ENCODE measurements at regions not wholly inside any gene's neighbourhood (a gene's known extent, or its start where the extent isn't known, plus 50 kb on each side); places are given as distances from the start of the nearest gene placed in this dataset.

DNA sequence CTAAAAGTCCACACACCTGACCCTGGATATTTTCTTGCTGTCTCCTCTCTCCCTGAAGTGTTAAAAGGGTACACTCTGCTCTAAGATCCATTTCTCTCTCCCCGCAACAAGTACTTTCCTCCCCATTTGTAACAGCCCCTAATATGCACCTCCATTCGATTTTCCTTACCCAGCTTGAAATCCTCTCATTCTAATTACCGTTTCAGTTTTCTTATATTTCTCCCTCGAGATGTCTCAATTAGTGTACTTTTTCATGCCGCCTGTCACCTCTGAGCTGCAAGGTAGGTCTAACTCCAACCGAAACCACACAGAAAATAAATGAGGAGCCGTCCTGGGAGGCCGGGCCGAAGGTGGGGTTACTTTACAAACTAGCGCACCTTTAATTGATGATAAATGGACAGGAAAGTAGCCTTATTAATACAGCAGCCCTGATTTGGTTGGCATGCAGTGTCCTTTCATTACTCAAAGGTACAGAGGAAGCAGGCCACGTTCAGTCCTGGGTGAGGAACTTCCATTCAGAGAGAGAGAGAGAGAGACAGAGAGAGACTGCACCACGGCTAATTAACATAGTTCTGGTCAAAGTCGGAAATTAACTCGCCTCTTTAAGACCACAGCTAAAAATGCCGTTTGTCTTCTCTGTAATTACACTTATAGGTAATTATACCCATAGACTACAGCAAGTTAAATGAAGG, 319.9 kb downstream of the ARRDC4 start:
- no peak for DNase-seq

DNA sequence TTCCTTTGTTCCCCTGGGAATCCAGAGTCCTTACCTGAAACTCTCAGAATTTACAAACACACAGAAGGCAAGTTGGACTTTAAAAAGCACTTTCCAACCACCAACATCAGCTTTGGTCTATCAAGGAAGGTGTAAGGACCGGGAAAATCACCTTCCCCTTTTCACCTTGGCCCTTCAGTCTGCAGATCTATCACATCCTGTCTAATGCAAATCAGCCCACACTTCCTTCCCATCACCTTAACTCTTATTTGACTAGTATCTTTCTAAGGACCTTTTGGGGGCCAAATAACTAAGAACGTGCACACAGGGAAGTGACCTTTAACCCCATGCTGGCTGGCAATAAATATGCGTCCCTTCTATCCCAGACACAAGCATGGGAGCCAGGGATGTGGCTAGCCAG, 320.6 kb downstream of the ARRDC4 start:
- no peak for DNase-seq

DNA sequence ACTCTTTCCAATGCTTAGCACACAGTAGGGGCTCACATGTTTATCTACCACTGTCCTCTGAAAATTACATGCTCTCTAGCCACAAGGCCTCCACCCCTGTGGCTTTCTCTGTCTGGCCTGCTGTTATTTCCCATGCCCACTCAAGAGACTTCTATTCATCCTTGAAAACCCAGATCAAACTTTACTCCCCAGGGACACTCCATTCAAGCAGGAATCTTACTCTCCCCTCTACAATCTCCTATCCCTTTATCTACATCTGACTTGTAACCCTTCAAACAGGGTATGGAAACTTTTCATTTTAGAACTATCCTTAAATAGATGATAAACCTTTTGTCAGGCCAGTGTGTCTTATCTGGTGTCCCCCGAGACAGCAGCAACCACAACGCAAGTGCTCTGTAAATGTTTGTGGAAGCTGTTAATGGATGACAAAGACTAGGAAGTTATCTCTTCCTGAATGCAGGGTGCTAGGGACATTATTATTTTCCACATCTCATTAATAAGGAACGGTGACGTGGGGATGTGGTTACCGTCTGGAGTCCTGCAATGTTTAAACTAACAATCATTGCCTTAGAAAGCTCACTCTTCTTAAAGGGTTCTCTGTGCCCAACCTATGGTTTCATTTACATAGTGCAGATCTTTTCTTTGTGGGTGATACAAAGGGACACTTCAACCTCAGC, 322.3 kb downstream of the ARRDC4 start:
- no peak for DNase-seq

DNA sequence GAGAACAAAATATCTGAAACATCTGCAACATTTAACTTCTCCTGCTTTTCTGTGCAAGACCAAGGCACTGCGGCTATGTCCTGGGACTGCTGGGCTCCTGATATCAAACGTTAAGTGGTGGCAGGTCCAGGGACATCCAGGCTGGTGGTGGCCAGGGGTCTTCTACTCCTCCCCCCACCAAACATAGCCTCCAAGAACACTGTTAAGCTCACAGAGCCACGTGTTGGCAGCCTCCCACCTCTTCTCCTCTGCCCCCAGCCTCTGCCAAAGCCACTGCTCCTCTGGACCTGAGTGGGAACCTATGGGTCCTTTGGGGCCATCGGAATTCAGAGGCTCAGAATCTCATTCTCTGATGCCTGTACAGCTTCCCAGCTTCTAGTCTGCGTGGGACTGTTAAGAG, 325.7 kb downstream of the ARRDC4 start:
- no peak for DNase-seq

DNA sequence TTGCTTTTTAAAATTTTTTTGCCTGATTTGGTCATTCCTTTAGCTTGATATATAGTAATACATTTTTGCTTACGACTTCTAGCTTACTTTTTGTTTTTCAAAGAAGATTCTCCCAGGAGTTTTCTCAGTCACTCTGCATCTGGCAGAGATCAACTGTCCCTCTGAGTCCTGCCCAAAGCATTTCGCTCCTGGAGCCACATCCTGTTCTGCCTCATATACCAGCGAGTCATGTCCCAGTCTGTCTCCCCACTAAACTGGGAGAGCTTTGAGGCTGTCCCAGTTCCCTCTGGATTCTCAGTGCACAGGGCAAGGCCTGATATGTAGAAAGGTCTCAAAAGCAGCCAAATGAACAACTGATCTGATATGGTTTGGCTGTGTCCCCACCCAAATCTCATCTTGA, 326.3 kb downstream of the ARRDC4 start:
- DNase-seq = no peak

DNA sequence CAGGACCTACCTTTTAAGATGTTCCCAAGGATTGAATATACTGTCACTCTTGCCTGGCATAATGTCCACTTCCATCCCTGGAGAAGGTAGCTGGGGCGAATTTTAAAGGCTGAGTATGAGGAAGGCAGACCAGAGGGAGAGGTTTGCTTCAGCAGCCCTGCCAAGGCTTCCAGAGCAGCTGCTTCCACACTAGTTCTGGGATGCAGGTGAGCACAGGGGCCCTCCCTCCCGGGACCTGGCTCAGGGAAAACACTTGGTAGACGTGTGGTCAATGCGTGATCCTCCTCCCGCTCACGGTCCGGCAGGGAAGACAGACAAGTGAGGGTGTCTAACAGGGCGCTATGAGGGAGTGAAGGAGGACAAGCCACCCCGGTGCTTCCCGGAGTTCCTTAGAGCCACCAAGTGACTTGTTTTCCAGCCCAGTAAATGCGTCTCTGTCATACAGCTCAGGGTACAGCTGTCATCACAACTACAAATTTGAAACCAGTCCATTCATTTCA, 327.6 kb downstream of the ARRDC4 start:
- no peak for DNase-seq

DNA sequence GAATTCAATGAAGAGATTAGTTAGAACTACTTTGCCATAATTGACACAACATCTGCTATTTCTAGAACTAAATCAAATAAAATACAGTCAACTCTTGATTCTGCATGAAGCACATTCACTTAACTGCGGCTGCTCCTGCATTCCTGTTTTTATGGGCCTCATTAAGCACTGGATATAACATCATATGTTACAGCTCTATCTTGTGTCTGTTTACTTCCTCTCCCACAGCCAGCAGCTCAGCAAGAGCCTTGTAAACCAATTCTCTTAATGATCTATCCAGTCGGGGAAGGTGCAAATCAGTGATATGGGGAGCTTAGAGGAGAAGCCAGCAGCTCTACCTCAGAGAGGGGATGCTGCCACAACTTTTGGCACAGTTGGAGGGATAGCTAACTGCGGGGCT, 329.2 kb downstream of the ARRDC4 start:
- no peak for DNase-seq

DNA sequence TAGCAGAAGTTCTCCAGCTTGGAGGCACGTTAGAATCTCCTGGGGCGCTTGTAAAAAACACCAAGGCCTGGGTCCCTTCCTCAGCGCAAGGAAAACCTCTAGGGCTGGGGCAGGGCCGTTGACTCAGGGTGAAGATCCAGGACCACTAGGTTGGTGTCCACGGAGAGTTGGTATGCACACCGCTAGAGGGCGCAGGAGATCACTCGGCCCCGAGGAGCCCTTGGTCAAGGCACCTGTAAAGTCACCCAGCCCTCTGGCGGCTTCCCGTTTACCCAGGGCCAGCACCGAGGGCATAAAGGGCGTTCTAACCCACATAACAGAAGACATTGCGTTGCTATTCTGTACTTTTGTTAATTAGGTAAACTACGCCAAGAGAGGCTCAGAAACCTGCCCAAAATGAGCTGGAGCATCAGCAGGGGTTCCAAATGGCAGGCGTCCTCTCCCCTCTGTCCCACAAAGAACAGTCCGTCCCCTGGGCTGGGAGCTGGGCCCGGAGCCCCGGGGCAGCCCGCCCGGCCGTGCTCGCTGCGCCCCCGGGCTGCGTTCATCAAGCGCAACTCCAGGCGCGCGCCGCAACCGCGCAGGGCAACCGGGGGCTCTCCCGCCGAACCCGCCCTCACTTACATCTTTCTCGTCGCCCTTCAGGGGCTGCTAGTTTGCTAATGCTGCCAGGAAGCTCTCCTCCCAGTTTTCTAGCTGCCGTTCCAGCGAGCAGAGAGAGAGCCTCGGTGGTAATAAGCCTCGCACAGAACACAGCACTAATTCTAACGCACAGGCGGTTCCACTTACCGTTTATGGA, 332.1 kb downstream of the ARRDC4 start:
- peak; percentile 67 for DNase-seq

DNA sequence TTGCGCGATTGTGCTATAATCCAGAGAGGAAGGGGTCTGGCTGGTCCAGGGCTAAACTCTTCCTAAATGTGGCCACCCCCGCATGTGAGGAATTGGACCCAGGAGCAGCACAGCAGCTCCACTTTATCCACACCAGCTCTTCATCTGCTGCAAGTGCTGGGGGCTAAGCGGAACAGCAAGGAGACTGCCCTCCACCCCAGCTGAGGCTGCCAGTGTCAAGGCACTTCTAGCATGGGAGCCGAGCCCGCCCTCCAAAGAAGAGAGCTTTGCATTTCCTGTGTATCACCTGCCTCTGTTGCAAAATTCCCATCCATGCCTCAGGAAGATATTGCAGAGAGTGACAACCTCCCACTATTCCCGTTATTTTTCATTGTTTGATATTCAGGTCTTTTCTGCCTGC, 333.6 kb downstream of the ARRDC4 start:
- DNase-seq = no peak

DNA sequence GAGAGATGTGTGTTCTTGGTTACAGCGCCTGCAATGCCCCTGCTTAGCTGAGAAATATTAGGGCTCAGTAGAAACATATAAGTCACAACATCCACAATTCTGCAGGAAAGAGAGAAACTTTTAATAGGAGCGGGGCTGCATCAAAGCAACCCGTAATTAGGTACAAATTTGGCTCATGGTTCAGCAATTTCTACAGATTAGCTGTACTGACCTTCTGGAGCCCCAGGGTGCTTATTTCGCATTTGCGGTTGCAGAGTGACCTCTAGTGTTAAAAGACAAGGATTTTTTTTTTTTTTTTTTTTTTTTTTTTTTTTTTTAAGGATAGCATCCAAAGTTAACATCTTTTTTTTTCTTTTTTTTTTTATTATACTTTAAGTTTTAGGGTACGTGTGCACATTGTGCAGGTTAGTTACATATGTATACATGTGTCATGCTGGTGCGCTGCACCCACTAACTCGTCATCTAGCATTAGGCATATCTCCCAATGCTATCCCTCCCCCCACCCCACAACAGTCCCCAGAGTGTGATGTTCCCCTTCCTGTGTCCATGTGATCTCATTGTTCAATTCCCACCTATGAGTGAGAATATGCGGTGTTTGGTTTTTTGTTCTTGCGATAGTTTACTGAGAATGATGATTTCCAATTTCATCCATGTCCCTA, 334.7 kb downstream of the ARRDC4 start:
- peak; percentile 77 for DNase-seq

DNA sequence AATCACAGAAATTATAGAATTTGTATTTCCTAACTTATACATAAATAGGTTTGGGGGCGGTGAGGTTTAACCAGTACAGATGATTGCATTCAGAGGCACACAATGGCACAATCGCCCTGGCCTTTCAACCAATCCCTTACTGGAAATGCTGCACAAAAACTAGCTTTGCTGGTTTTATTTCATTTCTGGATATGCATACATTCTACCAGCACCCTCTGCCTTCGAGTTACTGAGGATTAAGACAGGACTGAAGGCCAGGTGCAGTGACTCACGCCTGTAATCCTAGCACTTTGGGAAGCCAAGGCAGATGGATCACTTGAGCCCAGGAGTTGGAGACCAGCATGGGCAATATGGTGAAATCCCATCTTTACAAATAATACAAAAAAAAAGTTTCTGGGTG, 336.1 kb downstream of the ARRDC4 start:
- DNase-seq = peak; percentile 35

DNA sequence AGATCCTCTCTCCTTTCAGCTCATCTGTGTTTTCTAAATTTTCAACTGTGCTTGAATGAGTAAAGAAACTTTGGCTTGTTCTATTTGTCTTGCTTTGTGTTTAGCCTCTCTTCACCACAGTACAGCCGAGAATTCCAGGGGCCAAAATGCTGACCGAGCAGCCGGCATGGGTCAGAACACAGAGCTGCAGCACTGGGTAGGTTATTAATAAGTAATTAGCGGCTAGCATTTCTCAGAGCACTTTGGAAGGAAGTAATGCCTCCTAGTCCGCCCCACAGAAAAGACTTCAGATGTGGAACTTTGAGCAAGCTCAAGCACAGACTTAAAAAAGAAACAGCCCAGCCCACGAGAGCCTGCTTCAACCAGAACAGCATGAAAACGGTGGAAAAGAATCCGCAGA, 343.9 kb downstream of the ARRDC4 start:
- DNase-seq = no peak

DNA sequence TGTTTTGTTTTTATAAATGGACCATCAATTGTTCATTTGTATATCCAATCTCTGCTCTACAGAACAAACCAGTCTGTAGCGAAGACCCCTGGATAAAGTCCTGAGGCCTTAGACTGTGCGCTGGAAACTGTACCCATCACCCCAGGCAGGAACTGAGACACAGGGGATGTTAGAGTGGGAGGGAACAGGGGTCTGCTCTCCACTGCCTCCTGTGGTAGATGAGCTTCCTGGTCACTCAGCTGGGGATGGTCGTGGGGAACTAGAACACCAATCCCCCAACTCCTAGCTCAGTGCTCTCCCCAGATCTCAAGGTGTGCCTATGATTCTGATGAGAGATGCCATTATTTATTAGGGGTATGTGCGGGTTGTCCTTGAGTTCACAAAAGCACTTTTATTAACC, 340.2 kb upstream of the IGF1R start:
- DNase-seq = no peak

DNA sequence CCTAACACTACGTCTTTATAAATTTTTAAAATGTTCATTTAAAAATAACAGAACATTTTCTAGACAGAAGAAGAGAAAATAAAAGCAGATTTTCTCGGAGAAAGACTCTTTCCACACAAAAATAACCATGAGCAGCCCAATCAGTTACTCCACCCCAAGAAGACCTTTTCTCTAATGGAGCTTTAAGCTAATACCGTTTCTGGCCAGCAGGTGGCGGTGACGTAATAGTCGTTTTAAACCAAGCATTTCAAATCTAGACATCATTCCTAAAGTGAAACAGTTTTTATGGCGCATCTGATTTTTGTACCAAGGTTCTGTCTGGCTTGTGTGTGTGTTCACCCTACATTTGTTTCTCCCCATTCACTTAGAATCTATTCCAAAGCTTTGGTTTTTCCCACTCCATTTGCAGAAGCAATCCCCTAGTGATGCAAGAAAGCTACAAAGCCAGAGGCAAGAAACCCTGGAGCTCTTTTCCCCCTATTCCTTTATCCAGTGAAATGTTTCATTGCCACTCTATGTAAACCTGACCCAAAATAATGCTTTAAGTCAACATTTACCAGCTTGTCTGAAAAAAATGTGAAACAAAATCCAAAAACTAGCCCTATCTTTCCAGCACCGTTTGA, 336.7 kb upstream of the IGF1R start:
- peak; percentile 31 for DNase-seq

DNA sequence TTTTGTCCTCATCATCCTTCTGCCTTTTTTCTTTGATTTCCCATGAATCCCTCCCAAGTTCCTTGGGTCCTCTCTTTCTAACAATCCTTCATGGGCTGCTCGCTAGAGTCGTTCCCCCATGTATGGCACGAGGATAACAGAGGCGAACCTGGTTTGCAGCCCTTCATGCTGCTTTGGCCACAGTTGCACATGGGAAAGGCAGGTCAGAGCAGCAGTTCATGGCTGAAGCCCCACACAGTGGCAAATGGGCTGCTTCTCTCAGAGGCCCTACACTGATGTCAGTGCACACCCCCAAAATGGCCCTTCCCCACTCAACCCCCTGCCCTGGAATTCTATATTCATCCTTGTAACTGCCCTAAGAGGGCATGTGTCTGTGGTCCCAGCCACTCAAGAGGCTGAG, 335.4 kb upstream of the IGF1R start:
- no peak for DNase-seq

DNA sequence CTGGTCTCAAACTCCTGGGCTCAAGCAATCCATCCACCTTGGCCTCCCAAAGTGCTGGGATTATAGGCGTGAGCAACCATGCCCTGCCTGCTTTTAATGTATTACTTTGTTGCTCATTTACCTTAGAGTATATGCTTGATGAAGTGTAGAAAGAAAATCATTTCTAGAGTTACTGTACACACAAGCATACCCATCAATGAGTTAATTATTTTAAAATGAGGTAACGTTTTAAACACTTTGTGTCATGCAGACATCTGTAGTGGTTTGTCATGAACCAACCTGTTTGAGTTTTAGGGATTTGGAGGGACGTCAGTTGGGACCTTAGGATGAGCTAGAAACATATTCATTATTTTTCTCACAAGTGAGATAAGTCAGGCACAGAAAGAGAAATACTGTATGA, 332.4 kb upstream of the IGF1R start:
- no peak for DNase-seq

DNA sequence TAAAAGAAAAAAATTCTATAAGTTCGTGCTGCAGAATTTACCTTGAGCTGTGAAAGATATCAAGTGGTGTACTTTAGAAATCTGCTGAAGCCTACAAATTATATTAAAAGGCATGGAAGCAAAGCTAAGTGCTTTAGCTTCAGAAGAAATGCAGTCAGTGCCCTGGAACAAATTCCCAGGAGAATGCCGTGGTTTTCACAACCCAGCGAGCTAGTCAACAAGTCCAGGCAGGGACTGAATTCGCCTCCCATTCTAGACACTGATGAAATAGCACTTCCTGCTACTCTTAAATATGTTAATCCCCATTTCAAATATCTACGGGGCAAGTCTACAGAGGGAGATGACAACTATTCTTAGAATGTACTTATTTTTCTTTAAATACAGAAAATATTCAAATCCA, 326.4 kb upstream of the IGF1R start:
- no peak for DNase-seq

DNA sequence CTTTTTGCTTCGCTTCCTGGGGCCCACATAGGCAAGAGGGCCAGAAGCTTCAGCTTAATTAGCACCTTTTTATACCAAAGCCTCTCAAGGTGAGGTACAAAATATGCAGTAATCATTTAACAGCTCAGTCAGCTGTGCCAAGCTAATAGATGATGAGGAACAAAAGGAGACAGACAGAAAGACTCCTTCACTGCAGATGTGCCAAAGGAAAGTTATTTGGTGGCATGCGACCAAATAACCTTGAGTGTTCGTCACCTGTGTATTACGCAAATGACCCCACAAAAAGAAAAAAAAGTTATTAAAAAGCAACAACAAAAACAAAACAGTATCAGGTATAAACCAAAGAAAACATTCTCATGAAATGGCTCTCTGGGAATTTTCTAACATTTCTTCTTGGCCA, 325.8 kb upstream of the IGF1R start:
- no peak for DNase-seq

DNA sequence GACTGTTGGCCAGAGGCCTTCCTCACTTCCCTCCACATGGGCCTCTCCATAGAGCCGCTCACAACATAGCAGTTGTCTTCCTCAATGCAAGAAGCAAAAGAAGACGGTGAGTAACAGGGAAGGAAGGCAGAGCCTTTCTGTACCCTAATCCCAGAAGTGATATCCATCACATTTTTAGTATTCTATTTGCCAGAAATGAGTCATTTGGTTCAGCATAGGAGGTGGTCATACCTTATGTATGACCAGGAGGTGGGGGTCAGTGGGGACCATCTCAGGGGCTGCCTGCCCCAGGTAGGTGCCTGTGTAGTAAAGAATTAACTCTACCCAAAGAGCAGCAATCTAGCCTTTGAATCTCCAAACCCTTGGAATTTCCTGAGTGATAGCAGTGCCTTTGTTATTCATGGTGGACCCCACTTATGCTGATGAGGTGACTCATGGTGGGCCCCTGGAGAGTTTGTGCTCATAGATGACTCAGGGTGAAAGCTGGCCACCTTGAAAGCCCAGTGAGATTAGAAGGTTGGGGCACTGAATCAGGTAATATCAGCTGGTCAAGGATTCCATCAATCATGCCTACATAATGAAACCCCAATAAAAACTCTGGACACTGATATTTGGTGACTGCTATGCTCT, 323.9 kb upstream of the IGF1R start:
- no peak for DNase-seq

DNA sequence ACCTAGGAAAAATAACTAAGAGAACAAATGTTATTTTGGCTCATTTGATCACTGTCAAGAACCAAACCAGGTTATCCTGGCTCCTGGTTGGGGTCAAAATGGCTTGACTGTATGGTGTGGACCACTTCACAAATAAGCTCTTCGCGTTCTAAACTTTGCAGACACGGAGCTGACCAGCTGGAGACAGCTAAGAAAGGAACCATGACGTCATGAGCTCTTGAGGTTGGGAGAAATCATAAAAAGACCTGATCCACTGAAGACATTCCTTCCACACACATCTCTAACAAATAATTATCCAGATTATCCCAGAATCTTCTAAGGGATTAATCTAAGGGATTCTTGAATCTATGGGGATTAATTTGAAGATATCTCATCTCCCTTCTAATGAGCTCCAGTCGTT, 321.5 kb upstream of the IGF1R start:
- no peak for DNase-seq

DNA sequence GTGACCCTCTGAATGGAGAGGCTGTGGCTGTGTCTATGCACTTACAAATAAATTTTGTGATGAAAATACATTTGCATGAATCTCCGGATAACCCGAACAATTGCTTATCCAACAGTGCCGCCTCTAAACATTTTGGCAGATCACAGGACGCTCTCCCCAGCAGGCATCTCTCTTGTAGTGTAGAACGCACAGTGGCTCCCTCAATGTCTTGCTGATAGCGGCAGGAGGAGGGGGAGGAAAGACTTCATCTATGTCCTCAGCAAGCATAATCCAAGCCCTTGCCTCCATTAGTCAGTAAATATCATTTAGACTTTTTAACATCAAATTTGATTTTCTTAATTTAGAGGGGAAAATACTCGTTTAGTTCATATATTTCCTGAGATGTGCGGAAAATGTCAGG, 318.1 kb upstream of the IGF1R start:
- no peak for DNase-seq

DNA sequence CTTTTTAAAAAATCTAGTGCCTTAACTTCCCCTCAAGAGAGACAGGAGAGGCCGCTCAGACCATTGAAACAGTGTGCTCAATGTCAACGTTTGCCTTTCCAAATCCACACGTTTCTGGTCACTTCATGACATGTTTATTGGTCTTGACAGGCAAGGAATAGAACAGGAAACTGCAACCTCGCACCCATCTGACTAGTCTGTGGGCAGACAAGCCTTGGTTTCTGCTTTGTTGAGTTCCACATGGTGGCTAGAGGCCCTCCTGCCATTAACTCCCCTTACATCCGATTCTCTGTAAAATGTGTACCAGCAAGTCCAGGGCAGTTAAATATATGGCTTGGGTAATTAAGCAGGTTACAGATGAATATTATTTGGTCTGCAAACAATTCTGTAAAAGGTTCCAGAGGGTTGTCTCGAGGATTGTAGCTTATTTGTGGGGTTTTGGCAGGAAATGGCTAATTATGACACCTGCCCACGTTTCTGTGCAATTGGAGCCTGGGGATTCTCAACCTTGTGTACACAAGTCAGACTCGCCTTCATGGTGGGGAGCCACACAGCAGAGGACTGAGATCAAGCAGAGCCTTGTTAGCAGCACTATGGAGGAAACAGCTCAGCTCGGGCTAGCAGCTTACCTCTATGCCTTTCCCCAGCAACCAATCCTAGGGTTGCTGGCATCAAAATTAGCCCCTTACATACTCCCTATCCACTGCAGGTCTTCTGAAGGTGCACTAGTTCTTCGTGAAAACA, 317.5 kb upstream of the IGF1R start:
- no peak for DNase-seq
